Inflammatory macrophage treated with lipopolysaccharide for 4 hours (primary cell): ENCODE measurements at regions not wholly inside any gene's neighbourhood (a gene's known extent, or its start where the extent isn't known, plus 50 kb on each side); places are given as distances from the start of the nearest gene placed in this dataset.

ENCODE experiments used
- DNase-seq: peaks from one replicate; pipeline ENCODE4 v3.0.0-alpha.2; 2020

DNA sequence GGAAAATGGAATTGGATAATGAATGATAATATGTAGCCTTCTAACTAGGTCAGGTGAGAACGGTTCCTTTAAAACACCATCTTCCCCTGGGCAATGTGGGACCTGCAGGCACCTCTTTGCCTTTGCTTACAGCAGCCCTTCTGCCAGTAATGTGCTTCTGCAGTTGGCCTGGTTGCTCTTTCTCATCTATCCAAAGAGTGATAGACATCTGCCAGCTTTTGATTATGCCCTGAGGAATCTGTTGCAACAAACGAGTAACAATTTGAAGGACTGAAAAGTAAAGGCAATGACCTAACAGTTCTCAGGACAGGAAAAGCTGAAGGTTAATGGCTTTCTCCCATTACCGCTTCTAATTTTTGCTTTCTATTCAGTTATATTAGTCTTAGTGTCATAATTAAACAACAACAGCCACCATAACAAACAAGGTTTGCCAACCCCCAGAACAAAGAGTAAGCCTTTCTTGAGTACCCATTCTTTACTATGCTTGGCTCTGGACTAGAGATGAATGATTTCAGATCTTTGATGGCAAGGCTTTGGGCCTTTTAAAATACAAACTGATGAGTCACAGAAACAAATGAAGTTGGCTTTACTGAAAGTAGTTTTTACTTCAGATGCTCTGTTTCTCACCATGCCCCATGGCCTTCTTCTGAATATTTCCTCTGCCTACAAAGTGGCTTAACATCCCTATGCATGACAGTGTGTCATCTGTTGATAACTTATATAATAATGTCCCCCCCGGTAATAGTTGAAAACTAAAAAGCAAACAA is 76.1 kb upstream of the KRR1 start:
- DNase-seq = no peak

DNA sequence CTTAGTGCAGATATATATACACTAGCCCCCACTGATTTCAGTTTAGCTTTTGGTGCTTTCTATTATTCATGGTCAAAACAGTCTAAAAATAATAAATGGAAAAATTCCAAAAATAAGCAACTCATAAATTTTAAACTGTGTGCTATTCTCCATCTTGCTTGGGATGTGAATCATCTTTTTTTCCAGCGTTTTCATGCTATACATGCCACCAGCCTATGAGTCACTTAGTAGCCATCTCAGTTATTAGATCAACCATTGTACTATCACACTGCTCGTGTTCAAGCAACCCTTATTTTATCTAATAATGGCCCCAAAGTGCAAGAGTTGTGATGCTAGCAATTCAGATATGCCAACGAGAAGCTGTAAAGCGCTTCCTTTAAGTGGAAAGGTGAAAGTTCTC is 73.9 kb upstream of the KRR1 start:
- no peak for DNase-seq

DNA sequence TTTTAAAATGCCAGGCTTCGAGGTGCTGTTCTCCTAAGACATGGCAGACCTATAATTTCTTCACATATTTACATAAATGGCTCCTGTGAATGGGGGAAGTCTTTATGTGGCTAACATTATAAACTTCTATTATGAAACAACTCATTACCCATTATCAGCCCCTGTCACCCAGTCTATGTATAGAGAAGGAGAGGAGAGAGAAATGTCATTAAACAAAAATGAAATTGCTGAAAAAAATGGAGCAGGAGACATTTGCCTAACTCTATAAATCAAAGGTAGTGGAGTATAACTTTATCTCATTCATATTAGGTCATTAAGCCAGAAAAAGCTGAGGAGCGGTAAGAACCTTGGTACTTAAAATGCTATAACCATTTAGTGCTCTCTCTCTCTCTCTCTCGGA is 71.9 kb upstream of the KRR1 start:
- no peak for DNase-seq

DNA sequence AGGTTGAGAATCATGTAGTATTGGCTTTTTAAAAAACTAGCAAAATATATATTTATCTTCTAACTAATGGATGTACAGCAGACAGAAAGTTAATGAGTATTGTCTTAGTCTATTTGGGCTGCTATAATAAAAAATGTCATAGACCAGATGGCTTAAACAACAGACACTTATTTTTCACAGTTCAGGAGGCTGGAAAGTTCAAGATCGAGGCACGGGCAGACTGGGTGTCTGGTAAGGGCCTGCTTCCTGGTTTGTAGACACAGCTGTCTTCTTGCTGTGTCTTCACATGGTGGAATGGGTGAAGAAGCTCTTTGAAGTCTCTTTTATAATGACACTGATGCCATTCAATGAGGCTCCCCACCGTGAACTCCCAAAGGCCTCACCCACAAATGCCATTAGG is 70.1 kb upstream of the KRR1 start:
- DNase-seq = no peak

DNA sequence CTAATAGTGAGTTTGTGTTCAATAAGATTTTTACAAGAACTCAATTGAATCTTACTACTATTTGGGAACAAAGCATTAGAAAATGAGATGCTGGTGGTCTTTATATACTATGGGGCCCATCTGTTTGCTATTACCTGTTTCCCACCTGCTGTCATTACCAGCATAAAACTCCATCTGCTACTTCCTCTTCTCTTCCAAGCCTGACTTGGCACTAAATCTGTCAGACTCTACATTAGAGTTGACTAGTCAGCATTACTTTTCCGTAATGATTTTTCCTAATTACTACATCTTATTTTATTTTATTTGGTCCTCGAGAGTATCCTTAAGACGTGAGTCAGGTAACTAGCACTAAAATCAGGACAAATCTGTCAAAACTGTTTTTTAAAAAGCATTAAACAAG is 68.1 kb upstream of the KRR1 start:
- no peak for DNase-seq

DNA sequence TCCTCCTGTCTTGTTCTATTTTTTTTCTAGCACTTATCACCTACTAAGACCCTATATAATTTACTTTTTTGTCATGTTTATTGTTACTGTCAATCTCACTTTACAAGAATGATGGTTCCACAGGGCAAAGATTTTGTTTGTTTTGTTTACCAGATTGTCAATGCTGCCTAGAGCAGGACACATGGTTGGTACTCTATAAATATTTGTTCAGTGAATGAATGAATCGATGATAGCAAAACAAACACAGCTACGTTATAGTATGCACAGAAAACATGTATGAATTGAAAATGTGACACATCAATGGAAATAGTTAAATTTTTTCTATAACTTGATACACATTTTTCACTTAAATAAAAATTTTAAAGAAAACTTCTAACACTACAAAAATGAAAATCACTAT is 67.1 kb upstream of the KRR1 start:
- no peak for DNase-seq

DNA sequence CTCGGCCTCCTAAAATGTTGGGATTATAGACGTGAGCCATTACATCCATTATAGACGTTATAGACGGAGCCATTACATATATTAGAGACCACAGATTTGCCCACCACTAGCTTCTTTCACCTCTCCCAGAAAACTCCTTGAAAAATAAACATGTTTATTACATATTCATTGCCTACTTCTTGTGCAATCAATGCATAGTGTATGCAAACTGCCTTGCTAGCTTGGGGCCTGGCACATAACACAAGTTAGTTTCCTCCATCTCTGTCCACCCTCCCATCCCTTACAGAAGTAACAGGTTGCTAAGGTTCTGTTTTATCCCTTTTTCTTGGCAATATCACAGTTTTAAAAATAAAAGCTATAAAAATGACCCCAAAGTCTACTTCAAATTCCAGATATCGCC is 66.4 kb upstream of the KRR1 start:
- DNase-seq = no peak

DNA sequence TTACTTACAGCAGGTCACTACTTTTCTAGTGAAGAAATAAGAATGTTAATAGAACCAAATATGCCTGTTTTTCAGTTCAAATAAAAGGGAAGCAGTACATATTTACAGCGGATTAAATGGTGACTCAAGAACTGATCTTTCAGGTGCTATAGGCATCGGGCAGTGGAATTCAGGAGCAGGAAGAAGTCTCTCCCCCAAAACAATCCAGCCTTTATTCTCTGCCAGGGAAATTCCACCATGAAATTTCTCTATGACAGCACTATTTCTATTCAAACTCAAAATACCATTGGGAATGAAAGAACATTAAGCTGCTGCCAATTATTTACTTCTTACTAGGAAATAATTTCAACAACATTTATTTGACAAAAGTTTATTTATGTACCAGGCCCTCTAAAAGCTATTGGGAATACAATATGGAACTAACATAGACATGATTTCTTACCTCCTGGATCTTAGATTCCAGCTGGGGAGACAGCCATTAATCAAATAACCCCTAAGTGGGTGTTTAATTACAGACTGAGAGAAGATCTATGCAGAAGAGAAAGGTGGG is 60.3 kb upstream of the KRR1 start:
- DNase-seq = no peak

DNA sequence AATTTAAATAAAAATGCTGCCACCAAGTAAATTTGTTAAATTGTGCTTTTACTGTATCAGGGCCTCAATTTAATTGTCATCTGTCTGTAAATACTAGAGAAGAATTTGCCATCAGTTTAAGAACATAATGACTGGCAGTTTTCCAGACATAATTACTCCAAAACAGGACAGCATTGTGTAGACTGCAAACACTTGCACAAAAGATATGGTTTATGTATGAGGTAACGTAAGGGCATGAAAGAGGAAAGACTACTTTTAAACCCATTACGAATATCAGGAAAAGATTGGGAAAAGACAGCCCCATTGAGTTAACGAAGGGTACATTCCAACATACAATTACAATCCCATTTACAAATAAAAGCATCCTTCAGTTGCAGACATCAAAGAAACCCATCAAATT is 59.8 kb upstream of the KRR1 start:
- no peak for DNase-seq

DNA sequence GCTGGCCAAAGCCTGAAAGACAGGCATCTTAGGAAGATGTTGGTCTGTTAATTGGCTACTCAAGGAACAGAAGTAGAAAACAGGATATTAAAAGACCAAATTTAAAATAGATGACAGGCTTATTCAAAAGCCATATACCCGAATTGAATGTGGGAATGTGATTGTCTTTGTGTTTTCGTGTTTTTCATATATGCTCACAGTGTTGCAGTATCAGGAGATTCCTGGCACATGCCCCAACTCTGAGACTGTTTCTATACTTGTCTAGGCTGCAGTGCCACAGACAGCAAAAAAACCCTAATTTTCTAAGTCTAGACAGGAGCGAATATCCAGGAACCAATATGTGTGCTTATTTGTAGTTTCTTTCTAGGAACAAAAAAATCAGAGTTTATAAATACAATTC is 57.4 kb upstream of the KRR1 start:
- no peak for DNase-seq

DNA sequence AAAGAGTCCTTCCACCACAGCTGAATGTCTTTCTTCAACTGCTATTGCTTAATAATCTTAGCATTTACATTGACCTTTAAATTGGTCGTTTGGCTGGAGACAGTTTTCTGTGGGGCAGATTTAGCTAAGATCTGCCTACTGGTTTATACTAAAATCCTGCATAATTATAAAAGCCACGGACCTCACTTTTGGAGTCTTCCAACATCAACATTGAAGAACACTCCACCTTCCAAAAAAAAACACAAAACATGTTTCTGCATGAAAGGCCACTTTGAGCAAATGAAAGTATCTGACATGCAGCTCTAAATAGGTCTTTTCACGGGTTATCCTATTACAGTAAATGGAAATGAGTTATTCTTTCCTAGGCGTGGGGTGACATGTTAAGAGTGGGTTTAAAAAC is 57.0 kb upstream of the KRR1 start:
- no peak for DNase-seq

DNA sequence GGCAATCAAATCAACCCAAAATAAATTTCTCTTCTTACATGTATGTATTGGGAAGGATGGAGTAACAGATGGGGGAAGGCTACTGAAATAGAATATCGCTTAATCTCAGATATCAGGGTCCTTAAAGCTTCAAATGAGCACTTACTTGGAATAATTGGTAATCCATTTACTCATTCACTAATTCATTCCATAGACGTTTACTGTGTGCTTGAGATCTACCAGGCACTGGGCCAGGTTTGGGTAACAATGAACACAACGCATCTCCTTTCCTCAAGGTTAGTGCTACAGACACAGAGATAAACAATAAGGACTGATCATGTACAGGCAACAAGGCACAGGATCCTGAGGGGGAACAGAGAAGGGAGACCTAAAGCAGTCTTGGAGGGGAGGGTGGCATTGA is 54.4 kb upstream of the KRR1 start:
- DNase-seq = no peak

DNA sequence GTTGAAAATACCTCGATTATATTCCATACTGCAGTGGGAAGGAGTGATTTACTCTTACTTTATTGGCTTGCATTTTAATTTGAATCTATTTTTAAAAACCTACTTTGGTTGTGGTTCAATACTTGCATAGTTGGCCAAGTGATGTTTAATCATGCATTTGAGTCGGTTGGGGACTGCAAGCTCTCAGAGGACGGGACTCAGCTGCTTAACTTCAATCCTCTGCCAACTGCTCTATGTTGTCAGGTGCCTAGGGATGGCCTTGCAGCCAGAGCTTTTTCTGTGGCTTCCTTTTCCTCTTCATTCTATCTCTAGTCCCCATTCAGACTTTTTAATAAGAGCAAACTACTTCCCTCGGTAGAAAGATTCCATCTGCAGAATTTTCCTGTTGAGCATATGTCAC is 53.4 kb upstream of the KRR1 start:
- no peak for DNase-seq

DNA sequence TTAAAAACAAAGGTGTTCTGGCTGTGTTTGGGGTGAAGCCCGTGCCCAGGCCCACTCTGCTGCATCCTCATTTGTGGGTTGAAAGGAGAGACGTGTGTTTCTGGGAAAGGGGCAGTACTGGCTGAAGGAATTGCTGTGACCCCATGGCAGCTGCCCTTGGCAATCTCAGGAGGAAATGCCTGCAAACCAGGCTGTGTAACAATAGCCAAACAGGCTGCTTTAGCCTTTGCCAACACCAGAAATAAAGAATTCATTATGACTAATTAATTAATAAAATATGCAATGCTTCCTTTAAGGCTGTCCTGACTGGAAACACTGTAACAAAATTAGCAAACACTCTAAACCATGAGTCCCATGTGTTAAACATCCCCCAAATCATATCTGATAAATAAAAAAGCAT is 53.0 kb upstream of the KRR1 start:
- DNase-seq = no peak

DNA sequence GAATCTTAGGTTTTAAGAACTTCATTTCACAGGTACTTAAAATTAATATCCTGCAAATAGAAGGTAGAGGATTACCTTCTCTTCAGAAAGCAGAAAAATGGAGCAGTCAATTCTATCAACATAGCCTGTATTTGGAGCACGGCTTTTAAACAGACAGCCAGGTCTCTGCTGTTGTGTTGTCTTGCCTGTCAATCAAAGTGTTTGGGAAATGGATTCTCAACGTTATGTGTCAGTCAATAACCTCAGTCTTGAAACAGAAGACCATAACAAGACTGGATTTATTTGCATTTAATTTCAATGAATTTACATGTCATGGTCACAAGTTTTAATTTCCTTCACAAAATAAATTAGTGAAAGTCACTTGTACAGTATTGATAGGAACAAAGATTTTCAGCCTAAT is 51.9 kb upstream of the KRR1 start:
- no peak for DNase-seq

DNA sequence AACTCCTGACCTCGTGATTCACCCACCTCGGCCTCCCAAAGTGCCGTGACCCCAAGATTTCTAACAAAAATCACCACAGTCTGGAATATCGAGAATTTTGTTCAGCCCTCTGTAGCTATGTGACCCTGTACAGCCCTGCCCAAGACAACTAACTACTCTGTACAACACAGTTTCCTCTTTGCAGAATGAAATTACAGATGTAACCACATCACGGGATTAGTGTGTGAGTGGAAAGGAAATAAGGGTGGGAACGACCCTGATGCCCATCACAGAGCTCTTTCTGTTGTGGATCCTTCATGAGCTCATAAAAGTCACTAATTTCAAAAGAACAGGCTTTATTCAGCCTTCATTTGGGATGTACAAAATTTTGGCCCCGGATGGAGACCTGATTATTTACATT is 50.5 kb upstream of the KRR1 start:
- no peak for DNase-seq
